ENCODE measurements at regions not wholly inside any gene's neighbourhood (a gene's known extent, or its start where the extent isn't known, plus 50 kb on each side); places are given as distances from the start of the nearest gene placed in this dataset.

GRCh38 chr14:53683229-53683628 is 273.4 kb downstream of the BMP4 start:
- Mint-ChIP-seq H3K9me3 (peaks cover 6% of the 10 kb centered on the region), H3K27ac (no peak overlapping the region), H3K4me3 (no peak overlapping the region), H3K27me3 (no peaks in the 10 kb centered on the region), H3K36me3 (ENCODE audit: low read depth) (no peaks in the 10 kb centered on the region), H3K4me1 (no peaks in the 10 kb centered on the region)
- DNase-seq, result no peak
- intact Hi-C loops (cut with micrococcal nuclease), result no loop called here

- intact Hi-C loops (cut with micrococcal nuclease), result loop anchor here (2.0 kb wide), 1 partner anchor 72 kb away; no protein-coding TSS in a partner anchor
- Mint-ChIP-seq H3K27me3 (no peaks in the 10 kb centered on the region), H3K4me3 (no peak overlapping the region), H3K9me3 (peaks cover 4% of the 10 kb centered on the region), H3K4me1 (no peaks in the 10 kb centered on the region), H3K36me3 (ENCODE audit: low read depth) (no peaks in the 10 kb centered on the region), H3K27ac (no peak overlapping the region)
- no peak for DNase-seq
These were observed 284.1 kb downstream of the BMP4 start for GRCh38 chr14:53672526-53672925.

DNA sequence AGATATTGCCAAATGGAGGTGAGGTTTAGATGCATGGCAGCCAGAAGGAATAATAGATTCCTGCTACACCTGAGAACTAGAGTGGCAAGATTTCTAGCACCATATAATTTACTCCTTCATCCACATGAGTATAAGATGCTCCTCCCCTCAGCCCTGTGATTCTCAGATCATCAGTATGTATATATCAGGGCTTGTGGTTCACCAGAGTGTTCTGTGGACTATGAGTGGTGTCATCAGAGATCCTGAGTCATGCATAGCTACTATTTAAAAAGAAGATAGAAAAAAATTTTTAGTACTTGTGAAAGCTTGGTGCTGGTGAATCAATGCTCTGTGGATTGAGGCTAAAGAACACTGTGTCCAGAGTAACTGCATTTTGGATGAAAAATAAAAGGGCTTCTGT is 285.9 kb downstream of the BMP4 start:
- H3K36me3 Mint-ChIP-seq (ENCODE audit: low read depth), result no peaks in the 10 kb centered on the region
- H3K4me1 Mint-ChIP-seq, result no peaks in the 10 kb centered on the region
- DNase-seq, result no peak
- H3K27ac Mint-ChIP-seq, result no peak overlapping the region
- no peak overlapping the region for H3K4me3 Mint-ChIP-seq
- intact Hi-C loops (cut with micrococcal nuclease), result no loop called here
- no peaks in the 10 kb centered on the region for H3K9me3 Mint-ChIP-seq
- no peaks in the 10 kb centered on the region for H3K27me3 Mint-ChIP-seq

GRCh38 chr14:53668897-53669296 is 287.7 kb downstream of the BMP4 start:
- no peak overlapping the region for H3K27ac Mint-ChIP-seq
- no peak overlapping the region for H3K4me3 Mint-ChIP-seq
- intact Hi-C loops (cut with micrococcal nuclease), result no loop called here

GRCh38 chr14:53663709-53664108 is 292.9 kb downstream of the BMP4 start:
- DNase-seq, result no peak
- Mint-ChIP-seq H3K9me3 (no peaks in the 10 kb centered on the region), H3K27ac (no peak overlapping the region), H3K4me3 (no peak overlapping the region), H3K27me3 (no peaks in the 10 kb centered on the region), H3K4me1 (no peaks in the 10 kb centered on the region), H3K36me3 (ENCODE audit: low read depth) (no peaks in the 10 kb centered on the region)
- intact Hi-C loops (cut with micrococcal nuclease), result no loop called here

More at GRCh38 chr14:53668897-53669296, 287.7 kb downstream of the BMP4 start:
- H3K4me1 Mint-ChIP-seq, result no peaks in the 10 kb centered on the region
- H3K36me3 Mint-ChIP-seq (ENCODE audit: low read depth), result no peaks in the 10 kb centered on the region
- H3K27me3 Mint-ChIP-seq, result no peaks in the 10 kb centered on the region
- H3K9me3 Mint-ChIP-seq, result no peaks in the 10 kb centered on the region
- no peak for DNase-seq

GRCh38 chr14:53655080-53655785 is 301.4 kb downstream of the BMP4 start:
- H3K27ac Mint-ChIP-seq, result no peak overlapping the region
- intact Hi-C loops (cut with micrococcal nuclease), result no loop called here
- peaks cover 2% of the 10 kb centered on the region for H3K27me3 Mint-ChIP-seq
- no peak for DNase-seq
- no peaks in the 10 kb centered on the region for H3K36me3 Mint-ChIP-seq (ENCODE audit: low read depth)
- H3K9me3 Mint-ChIP-seq, result no peaks in the 10 kb centered on the region
- no peaks in the 10 kb centered on the region for H3K4me1 Mint-ChIP-seq
- H3K4me3 Mint-ChIP-seq, result no peak overlapping the region

DNA sequence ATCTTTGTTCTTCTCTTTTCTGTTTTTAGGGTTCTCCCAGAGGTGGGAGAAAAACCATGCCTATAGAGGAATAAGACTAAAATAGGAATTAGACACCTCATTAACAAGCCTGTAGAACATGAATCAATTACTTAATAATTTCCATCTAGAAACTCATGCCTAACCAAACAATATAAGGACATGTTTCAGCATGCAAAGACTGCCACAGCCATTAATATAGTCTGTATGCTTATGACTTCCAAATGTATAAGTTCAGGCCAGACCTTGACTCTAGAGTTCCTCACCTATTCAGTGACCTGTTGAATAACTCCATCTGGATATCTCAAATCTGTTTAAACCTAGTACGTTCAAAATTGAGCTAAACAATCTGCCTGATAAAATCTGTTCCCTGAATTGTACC is 304.6 kb downstream of the BMP4 start:
- no peaks in the 10 kb centered on the region for H3K27me3 Mint-ChIP-seq
- intact Hi-C loops (cut with micrococcal nuclease), result no loop called here
- H3K36me3 Mint-ChIP-seq (ENCODE audit: low read depth), result no peaks in the 10 kb centered on the region
- no peaks in the 10 kb centered on the region for H3K4me1 Mint-ChIP-seq
- no peak overlapping the region for H3K4me3 Mint-ChIP-seq
- H3K27ac Mint-ChIP-seq, result no peak overlapping the region
- DNase-seq, result no peak
- no peaks in the 10 kb centered on the region for H3K9me3 Mint-ChIP-seq

DNA sequence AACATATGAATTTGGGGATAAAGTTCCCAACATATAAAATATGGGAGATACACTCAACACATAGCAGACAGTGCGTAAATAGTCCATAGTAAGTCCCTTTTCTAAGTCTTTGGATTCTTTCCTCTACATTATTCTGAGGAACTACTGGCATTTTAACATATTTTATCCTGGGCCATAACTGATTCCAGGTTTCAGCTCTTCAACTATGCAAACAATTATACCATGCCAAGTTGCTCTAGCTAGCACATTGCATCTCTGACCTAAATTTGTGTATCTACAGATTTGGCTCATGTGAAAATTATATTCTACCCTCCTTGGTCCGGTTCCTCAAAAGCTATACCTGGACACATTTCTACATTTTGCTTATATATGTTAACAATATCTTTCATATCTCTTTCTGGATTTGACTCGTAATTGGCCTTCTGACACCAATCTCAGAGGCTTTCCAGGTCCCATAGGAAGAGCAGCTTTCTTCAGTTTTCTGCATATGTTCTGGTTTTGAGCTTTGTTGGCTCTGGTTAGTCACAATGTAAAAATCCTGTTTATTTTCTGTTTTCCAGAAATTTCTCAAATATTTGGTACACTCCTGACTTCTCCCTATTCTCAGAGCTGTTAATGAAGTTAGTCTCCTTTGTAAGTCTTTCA is 305.4 kb downstream of the BMP4 start:
- Mint-ChIP-seq H3K27me3 (no peaks in the 10 kb centered on the region), H3K9me3 (no peaks in the 10 kb centered on the region), H3K36me3 (ENCODE audit: low read depth) (no peaks in the 10 kb centered on the region), H3K27ac (no peak overlapping the region), H3K4me1 (no peaks in the 10 kb centered on the region), H3K4me3 (no peak overlapping the region)
- DNase-seq, result no peak
- intact Hi-C loops (cut with micrococcal nuclease), result no loop called here

DNA sequence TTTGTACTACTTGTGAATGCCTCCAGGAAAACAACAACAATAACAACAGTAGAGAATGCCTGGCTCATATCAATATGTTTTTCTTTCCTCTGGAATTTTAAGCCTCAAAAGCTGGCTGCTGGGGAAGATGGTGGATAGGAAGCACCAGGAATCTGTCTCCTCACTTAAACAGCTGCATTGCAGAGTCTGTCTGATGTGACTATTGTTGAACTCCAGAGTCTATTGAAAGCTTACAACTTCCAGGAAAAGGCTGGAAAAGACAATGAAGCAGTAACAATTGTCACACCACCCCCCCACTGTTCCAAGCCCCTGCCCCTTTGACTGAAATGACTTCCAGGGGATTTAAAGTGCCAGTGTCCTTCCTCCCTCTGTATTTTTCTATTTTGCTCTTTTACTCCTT is 309.7 kb downstream of the BMP4 start:
- Mint-ChIP-seq H3K9me3 (no peaks in the 10 kb centered on the region), H3K4me3 (no peak overlapping the region), H3K27ac (no peak overlapping the region), H3K4me1 (no peaks in the 10 kb centered on the region), H3K27me3 (no peaks in the 10 kb centered on the region), H3K36me3 (ENCODE audit: low read depth) (no peaks in the 10 kb centered on the region)
- DNase-seq, result no peak
- intact Hi-C loops (cut with micrococcal nuclease), result no loop called here

DNA sequence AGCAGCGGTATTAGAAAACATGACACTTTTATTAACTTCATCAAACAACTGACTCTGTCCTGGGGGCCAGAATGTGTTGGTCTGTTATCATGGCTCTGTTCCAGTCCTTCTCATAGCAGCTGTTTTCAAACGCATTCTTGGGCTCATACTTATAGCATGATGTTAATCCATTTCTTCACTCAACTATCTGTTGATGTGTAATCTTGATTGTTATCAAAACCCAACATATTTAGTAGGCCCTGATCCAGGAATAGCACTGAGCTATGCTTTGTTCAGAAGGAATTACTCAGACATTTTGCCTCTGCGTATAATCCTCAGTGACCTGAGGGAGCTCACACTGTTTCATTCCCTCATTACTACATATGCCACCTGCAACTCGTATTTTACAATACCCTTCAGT is 315.9 kb downstream of the BMP4 start:
- no peak overlapping the region for H3K27ac Mint-ChIP-seq

GRCh38 chr14:53638966-53639365 is 317.7 kb downstream of the BMP4 start:
- Mint-ChIP-seq H3K36me3 (ENCODE audit: low read depth) (no peaks in the 10 kb centered on the region), H3K4me1 (no peaks in the 10 kb centered on the region), H3K27me3 (no peaks in the 10 kb centered on the region)

More for the DNA sequence above, 315.9 kb downstream of the BMP4 start:
- intact Hi-C loops (cut with micrococcal nuclease), result no loop called here
- Mint-ChIP-seq H3K27me3 (no peaks in the 10 kb centered on the region), H3K36me3 (ENCODE audit: low read depth) (no peaks in the 10 kb centered on the region), H3K4me3 (no peak overlapping the region), H3K4me1 (no peaks in the 10 kb centered on the region), H3K9me3 (no peaks in the 10 kb centered on the region)
- no peak for DNase-seq

DNA sequence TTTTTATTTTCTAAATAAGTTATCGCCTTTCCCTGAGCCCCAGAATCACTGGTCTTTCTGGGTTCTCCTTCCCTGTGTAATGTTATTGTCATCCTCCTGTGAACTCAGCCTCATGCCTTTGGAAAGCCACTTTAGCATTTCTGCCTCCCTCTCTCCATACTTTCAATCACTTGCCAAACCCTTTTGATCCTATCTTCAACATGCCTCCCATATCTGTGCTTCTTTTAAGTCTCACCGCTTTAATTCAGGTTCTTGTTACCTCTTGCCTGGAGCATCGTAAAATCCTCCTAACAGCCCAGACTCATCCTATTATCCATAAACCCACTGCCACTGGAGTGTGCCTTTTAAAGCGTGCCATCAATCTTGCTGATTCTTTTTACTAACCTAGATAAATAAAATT is 321.8 kb downstream of the BMP4 start:
- DNase-seq, result no peak
- Mint-ChIP-seq H3K36me3 (ENCODE audit: low read depth) (no peaks in the 10 kb centered on the region), H3K9me3 (no peaks in the 10 kb centered on the region), H3K4me1 (no peaks in the 10 kb centered on the region), H3K27me3 (no peaks in the 10 kb centered on the region), H3K27ac (no peak overlapping the region), H3K4me3 (no peak overlapping the region)
- intact Hi-C loops (cut with micrococcal nuclease), result no loop called here

More at GRCh38 chr14:53638966-53639365, 317.7 kb downstream of the BMP4 start:
- no peak for DNase-seq
- H3K27ac Mint-ChIP-seq, result no peak overlapping the region
- H3K9me3 Mint-ChIP-seq, result no peaks in the 10 kb centered on the region
- no peak overlapping the region for H3K4me3 Mint-ChIP-seq
- intact Hi-C loops (cut with micrococcal nuclease), result no loop called here

- H3K4me3 Mint-ChIP-seq, result no peak overlapping the region
- intact Hi-C loops (cut with micrococcal nuclease), result no loop called here
- no peaks in the 10 kb centered on the region for H3K9me3 Mint-ChIP-seq
- H3K36me3 Mint-ChIP-seq (ENCODE audit: low read depth), result no peaks in the 10 kb centered on the region
- H3K27me3 Mint-ChIP-seq, result no peaks in the 10 kb centered on the region
- no peak overlapping the region for H3K27ac Mint-ChIP-seq
- no peak for DNase-seq
- H3K4me1 Mint-ChIP-seq, result no peaks in the 10 kb centered on the region
These were observed 326.3 kb downstream of the BMP4 start for GRCh38 chr14:53630336-53630735.

- no peaks in the 10 kb centered on the region for H3K9me3 Mint-ChIP-seq
- no peak overlapping the region for H3K27ac Mint-ChIP-seq
- H3K4me3 Mint-ChIP-seq, result no peak overlapping the region
- no peaks in the 10 kb centered on the region for H3K36me3 Mint-ChIP-seq (ENCODE audit: low read depth)
- no peaks in the 10 kb centered on the region for H3K4me1 Mint-ChIP-seq
- DNase-seq, result no peak
- no peaks in the 10 kb centered on the region for H3K27me3 Mint-ChIP-seq
- intact Hi-C loops (cut with micrococcal nuclease), result no loop called here
These were observed 327.7 kb downstream of the BMP4 start for GRCh38 chr14:53628732-53629430.
